Embryonic facial prominence (tissue), 1 donor: ENCODE measurements at regions not wholly inside any gene's neighbourhood (a gene's known extent, or its start where the extent isn't known, plus 50 kb on each side); places are given as distances from the start of the nearest gene placed in this dataset.

ENCODE experiments used
- DNase-seq: peaks from one replicate; pipeline ENCODE4 v3.0.0-alpha.2; 2016; ENCODE audit errors: extremely low spot score

- no peak for DNase-seq
These were observed 254.2 kb upstream of the ZNF507 start for GRCh38 chr19:32091241-32091640.

DNA sequence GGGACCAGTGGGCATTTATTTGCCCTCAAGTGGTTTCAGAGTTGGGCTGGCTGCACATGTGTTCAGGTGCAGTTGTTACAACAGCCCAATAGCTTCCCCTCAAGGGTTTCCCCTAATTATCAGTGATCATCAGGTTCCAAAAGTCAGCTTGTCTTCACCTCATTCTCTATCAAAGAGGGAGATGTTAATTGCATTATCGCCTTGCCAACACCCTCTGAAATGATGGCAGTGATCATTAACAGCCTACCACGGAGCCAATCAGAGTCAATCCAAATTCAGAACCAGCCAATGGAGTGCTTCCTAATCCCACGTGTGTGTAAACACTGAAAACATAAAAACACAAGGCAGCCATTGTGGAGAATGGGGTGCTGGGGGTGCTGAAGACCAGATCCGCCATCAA, 248.4 kb upstream of the ZNF507 start:
- no peak for DNase-seq

GRCh38 chr19:32097620-32098019, 247.8 kb upstream of the ZNF507 start:
- DNase-seq = no peak

DNA sequence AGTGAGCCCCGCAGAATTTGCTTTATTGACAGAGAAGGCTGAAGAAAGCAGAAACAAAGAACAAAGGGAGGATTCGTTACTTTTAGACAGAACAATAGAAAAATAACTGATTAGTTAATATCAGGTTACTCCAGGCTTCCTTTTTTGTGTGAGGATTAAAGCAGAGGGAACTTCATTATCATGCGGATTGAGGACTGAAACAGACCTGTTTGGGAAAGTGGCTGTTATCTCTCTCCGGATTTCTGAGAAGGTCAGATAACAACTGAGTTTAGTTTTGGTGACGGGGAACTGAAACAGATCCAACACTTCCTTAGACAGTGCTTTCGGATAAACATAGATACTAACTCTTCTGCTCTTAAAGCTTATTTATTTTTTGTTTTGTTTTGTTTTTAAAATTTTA, 246.4 kb upstream of the ZNF507 start:
- DNase-seq = no peak

DNA sequence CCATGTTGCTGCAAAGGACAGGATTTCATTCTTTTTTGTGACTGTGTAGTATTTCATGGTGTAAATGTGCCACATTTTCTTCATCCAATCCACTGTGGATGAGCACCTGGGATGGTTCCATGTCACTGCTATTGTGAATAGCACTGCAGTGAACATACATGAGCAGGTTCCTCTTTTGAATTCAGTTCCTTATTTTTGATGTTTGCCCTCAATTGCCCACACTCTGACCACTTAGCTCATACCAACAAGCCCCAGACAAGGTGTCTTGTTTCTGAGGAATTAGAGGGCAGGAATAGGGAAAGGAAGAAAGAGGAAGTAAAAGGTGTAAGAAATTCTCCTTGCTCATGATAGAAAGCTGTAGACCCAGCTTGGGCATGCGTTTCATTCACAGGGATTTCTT, 244.2 kb upstream of the ZNF507 start:
- no peak for DNase-seq

DNA sequence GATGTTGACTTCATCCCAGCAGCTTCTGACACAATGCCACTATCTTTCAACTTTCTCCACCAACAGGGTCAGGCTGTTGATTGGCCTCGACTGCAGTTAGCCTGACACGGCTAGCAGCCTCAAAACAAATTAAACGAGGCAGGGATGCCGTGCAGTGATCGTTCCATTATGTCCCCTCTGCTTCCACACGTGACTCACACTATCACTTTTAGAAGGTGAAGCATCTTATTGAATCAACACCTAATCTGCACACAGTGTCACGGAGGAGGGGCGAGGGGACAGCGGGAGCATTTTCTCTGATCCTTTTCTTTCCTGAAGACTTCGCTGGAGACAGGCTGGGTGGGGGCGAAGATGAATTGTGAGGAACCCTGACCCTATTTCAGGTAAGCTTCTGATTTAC, 241.9 kb upstream of the ZNF507 start:
- DNase-seq = no peak

GRCh38 chr19:32104153-32104849, 241.1 kb upstream of the ZNF507 start:
- DNase-seq = peak; percentile 15

- DNase-seq = no peak
These were observed 240.6 kb upstream of the ZNF507 start for GRCh38 chr19:32104850-32105235.

DNA sequence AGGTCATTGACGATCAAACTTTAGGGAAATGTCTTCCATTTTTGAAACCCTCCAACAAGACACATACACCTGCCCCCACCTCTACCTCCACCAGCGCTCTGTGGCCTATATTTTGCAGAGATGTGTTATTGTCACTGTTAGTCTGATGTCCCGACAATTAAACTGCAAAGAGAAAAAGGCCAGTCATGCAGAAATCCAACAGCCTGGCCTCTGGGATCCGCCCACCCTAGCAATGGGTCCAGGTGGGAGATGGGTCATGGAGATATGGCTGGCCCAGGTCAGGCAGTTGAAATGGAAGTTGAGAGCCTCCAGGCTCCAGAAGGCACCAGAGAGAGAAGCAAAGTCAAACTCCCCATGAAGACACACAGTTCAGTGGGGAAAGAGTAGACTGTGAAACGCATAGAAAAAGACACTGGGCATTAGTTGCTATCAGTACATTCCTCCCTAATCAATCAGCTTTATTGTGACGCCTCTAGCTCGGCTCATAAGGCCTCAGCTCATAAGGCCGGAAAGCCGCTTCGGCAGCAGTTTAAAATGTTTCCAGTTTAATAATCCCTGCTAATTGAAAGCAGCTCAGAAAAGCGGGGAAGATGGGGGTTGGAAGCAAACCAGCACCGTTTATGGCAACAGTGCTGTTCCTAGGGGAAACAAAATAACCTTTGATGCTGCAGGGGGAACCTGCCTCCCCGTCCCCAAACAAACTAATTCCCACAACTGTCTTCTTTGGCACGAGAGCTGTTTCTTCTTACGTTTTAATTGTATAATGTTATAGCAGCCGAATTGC, 239.7 kb upstream of the ZNF507 start:
- no peak for DNase-seq

DNA sequence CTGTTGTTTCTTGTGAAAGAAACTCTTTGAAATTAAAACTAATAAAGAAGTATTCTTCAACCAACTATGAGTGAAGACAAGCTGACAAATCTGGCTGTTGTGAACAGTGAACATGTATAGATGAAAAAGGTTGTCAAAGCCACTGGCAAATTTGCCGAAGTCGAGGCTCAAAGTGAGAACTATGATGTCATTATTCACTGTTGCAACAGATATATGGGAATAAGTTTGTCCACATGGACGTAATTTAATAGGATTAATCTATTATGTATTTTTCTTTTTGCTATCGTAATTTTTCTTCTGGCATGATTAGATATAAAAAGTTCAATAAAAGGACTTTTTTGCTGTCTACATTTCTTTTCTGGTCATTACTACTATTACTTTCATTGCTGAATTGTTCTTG, 223.2 kb upstream of the ZNF507 start:
- no peak for DNase-seq

- no peak for DNase-seq
These were observed 222.0 kb upstream of the ZNF507 start for GRCh38 chr19:32123355-32123940.

DNA sequence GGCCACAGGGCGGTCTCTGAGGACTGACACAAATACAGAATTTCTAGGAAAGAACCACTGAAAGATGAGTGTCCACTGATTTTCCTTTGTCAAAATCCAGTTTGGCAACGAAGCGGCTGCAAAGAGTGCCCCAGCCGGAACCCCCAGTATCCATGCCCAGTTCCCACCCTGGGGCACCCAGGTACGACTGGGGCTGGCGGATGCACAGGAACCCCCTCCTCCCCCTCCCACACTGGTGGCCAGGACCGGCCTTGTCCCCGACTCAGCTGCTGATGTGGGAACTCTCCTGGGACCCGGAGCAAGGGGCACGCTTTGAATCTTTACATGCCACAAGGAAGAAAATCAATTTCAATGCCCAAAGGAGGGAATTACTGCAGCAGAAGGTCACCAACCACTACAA, 220.8 kb upstream of the ZNF507 start:
- no peak for DNase-seq

GRCh38 chr19:32129141-32129540, 216.3 kb upstream of the ZNF507 start:
- DNase-seq = no peak

DNA sequence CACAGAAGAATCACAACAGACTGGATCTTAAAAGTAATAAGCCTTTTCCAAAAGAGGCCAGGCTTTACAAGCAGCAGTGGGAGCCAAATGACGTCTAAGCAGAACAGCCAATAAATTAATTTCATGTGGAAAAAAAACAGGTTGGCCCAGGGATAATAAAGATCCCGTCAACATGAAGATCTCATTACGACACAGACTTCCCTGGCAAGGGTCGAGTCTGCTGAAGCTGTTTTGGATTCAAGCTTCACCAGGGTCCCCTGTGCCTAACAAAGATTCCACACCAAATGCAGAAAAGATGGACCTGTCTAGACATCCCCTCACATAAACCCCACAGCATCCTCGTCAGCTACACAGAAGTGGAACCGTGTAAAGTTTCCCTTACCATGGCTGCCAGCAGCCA, 215.1 kb upstream of the ZNF507 start:
- peak; percentile 24 for DNase-seq

DNA sequence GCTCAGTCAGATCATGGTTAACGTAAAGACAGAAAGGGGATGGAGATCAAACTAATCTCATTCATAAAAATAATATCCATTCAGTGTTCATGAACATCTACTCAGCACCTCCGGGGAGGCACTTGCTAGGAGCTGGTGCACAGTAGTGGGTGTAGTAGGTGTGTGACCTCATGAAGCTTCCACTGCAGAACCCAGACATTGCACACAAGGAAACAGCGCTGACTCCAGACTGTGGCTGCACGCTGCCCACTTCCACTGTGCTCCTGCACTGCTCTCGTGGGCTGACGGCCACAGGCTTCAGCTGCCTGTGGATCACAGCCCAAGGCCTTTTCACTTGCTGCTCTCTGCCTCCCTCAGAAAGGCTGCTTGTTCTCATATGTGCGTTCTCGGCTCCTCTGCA, 214.4 kb upstream of the ZNF507 start:
- no peak for DNase-seq

GRCh38 chr19:32138416-32138815, 207.0 kb upstream of the ZNF507 start:
- no peak for DNase-seq

- no peak for DNase-seq
These were observed 203.4 kb upstream of the ZNF507 start for GRCh38 chr19:32141840-32142511.

DNA sequence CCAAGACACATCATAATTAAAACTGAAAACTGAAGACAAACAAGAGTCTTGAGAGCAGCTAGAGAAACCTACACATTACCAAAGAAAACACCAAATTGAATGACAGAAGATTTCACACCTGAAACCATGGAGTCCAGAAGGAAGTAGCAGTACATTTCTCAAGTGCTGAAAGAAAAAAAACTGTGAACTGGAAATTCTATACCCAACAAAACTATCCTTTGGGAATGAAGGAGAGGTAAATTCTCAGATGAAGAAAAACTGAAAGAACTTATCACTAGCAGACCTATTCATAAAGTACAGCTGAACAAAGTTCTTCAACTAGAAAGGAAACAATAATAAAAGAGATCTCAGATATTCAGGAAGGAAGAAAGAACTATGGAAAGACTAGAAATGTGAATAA, 198.7 kb upstream of the ZNF507 start:
- no peak for DNase-seq

GRCh38 chr19:32150605-32151004, 194.8 kb upstream of the ZNF507 start:
- DNase-seq = no peak

- DNase-seq = no peak
These were observed 191.0 kb upstream of the ZNF507 start for GRCh38 chr19:32154418-32154817.

DNA sequence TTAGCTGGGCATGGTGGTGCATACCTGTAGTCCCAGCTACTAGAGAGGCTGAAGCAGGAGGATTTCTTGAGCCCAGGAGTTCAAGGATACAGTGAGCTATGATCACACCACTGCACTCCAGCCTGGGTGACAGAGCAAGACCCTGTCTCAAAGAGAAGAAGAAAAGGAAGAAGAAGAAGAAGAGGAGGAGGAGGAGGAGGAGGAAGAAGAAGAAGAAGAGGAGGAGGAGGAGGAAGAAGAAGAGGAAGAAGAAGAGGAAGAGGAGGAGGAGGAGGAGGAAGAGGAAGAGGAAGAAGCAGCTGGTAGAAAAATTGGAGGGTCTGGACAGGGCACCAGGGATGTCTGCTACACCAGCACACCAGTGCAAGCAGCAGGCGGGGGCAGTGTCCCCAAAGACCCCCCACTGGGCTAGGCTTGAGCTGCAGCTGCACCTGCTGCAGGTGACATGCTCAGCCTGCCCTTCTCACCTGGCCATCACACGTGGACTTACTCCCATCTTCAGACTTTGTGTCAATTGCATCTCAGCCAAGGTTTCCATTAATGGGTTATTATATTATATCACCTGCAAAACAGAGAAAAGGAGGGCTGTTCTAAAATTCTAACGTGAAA, 180.9 kb upstream of the ZNF507 start:
- DNase-seq = no peak

DNA sequence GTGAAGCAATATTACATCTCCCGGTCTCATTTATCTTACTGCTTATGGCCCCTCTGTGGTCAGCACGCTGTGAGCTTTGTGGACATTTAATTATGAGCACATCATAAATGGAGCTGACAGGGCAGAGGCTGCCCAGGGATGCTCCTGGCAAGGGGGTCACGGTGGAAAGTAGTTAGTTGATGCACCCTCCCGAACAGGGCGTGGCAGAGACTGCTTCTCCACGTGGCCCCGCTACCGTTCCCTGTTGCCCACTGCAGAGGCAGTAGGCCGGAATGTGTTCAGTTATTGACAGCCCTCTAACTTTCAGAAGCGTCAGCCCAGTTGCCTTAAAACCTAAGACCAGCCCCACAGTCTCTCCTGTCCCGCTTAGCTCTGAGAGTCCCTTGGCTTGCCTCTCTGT, 180.3 kb upstream of the ZNF507 start:
- DNase-seq = no peak
